ENCODE measurements at regions not wholly inside any gene's neighbourhood (a gene's known extent, or its start where the extent isn't known, plus 50 kb on each side); places are given as distances from the start of the nearest gene placed in this dataset.

DNA sequence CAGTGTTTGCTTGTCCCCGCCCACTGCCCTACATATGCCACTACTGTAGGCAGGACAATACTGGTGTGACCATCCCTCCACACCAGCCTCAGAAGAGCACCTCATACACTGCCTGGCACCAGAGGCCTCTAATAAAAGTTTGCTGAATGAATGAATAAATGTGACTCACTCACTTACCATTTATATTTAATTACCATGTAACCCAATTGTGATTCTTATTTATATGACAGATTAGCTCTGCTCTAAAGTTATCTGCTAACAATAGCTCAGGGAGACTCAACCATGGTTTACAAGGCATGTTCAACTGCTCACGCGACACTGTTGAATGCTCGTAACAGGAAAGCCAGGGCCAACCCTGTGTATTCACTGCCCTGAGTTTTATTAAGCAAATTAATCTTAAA lies 66.0 kb upstream of the DOCK9 start:
- H3K9ac ChIP-seq (ENCODE audit: low read length), result no peak overlapping the region
- peaks cover 0 to 4% of the 10 kb centered on the region in 2 experiments; a peak in 1 of 4 replicates for H3K4me1 ChIP-seq (ENCODE audit: control insufficient read depth in 1 of 2, insufficient read depth in 2 of 2, low read length in 2 of 2)
- H3K4me2 ChIP-seq (ENCODE audit: low read length), result no peak overlapping the region
- peaks cover 14% of the 10 kb centered on the region for H3K79me2 ChIP-seq (ENCODE audit: insufficient read depth, low read length)
- H4K20me1 ChIP-seq (ENCODE audit: insufficient read depth), result no peaks in the 10 kb centered on the region
- H3K27me3 ChIP-seq (ENCODE audit: insufficient read depth, low read length), result no peaks in the 10 kb centered on the region
- CTCF ChIA-PET, result no interaction called here
- H2AFZ ChIP-seq (ENCODE audit: low read depth, low read length, poor library complexity, severe bottlenecking), result no peak overlapping the region
- intact Hi-C loops (cut with micrococcal nuclease), result no loop called here
- RAD21 ChIA-PET (ENCODE audit: low non-redundant PET in 1 of 2, low total read pairs in 2 of 2, uncharacterized antibody in 2 of 2, unreplicated experiment in 2 of 2), result no interaction called here
- no peaks in the 10 kb centered on the region for H3K36me3 ChIP-seq (ENCODE audit: control insufficient read depth in 1 of 2, insufficient read depth in 2 of 2, low read length in 2 of 2)
- no peaks in the 10 kb centered on the region for H3K9me3 ChIP-seq (ENCODE audit: control insufficient read depth in 1 of 2, insufficient read depth in 1 of 2, low read depth in 1 of 2, low read length in 2 of 2)
- no peak overlapping the region for H3K4me3 ChIP-seq (replicated peaks in 1 of 2; ENCODE audit: low read depth in 1 of 2, low read length in 2 of 2)
- ATAC-seq (no peak; the same call in 1 of the 2 replicates), DNase-seq (ENCODE audit: low read depth, low spot score) (no peak)
- POLR2A ChIA-PET, result no interaction called here
- no TSS peak for BruUV-seq (replicated peaks)
- no peak overlapping the region for H3K27ac ChIP-seq (ENCODE audit: low read depth, low read length)
- TF ChIP-seq CBX3 (IDR thresholded peaks at IDR 0.05; ENCODE audit: low read depth) (no peak), SRF (IDR thresholded peaks at IDR 0.05; ENCODE audit: low read depth) (no peak), EZH2 (IDR thresholded peaks at IDR 0.05) (no peak), CEBPB (IDR thresholded peaks at IDR 0.05; ENCODE audit: low read depth) (no peak), EZH2phosphoT487 (IDR thresholded peaks at IDR 0.05; ENCODE audit: borderline replicate concordance) (no peak), EGR1 (IDR thresholded peaks at IDR 0.05; ENCODE audit: low read depth) (no peak), POLR2AphosphoS5 (IDR thresholded peaks at IDR 0.05; ENCODE audit: low read depth, low read length) (no peak), RAD21 (IDR thresholded peaks at IDR 0.05; ENCODE audit: low read depth) (no peak), YY1 (IDR thresholded peaks at IDR 0.05; ENCODE audit: extremely low read depth, insufficient replicate concordance, low read depth, low read length) (no peak), TCF7L2 (IDR thresholded peaks at IDR 0.05; ENCODE audit: borderline replicate concordance, extremely low read depth, insufficient read depth, insufficient read length) (no peak), SP1 (IDR thresholded peaks at IDR 0.05; ENCODE audit: low read depth) (no peak), FOSL1 (IDR thresholded peaks at IDR 0.05; ENCODE audit: low read depth) (no peak), SIN3A (IDR thresholded peaks at IDR 0.05; ENCODE audit: low read depth) (no peak), POLR2A (IDR thresholded peaks at IDR 0.05; ENCODE audit: borderline replicate concordance, extremely low read depth, insufficient read depth, insufficient read length) (no peak), ZNF274 (IDR thresholded peaks at IDR 0.05; ENCODE audit: low read depth, low read length) (no peak)
- TF ChIP-seq, protein P1, sequence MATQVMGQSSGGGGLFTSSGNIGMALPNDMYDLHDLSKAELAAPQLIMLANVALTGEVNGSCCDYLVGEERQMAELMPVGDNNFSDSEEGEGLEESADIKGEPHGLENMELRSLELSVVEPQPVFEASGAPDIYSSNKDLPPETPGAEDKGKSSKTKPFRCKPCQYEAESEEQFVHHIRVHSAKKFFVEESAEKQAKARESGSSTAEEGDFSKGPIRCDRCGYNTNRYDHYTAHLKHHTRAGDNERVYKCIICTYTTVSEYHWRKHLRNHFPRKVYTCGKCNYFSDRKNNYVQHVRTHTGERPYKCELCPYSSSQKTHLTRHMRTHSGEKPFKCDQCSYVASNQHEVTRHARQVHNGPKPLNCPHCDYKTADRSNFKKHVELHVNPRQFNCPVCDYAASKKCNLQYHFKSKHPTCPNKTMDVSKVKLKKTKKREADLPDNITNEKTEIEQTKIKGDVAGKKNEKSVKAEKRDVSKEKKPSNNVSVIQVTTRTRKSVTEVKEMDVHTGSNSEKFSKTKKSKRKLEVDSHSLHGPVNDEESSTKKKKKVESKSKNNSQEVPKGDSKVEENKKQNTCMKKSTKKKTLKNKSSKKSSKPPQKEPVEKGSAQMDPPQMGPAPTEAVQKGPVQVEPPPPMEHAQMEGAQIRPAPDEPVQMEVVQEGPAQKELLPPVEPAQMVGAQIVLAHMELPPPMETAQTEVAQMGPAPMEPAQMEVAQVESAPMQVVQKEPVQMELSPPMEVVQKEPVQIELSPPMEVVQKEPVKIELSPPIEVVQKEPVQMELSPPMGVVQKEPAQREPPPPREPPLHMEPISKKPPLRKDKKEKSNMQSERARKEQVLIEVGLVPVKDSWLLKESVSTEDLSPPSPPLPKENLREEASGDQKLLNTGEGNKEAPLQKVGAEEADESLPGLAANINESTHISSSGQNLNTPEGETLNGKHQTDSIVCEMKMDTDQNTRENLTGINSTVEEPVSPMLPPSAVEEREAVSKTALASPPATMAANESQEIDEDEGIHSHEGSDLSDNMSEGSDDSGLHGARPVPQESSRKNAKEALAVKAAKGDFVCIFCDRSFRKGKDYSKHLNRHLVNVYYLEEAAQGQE (IDR thresholded peaks at IDR 0.05; ENCODE audit: low read depth), result no peak
- TF ChIP-seq, protein P2, sequence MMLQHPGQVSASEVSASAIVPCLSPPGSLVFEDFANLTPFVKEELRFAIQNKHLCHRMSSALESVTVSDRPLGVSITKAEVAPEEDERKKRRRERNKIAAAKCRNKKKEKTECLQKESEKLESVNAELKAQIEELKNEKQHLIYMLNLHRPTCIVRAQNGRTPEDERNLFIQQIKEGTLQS (IDR thresholded peaks at IDR 0.05), result no peak
- TF ChIP-seq, protein P3, sequence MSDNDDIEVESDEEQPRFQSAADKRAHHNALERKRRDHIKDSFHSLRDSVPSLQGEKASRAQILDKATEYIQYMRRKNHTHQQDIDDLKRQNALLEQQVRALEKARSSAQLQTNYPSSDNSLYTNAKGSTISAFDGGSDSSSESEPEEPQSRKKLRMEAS (IDR thresholded peaks at IDR 0.05), result no peak
- TF ChIP-seq, protein P4, sequence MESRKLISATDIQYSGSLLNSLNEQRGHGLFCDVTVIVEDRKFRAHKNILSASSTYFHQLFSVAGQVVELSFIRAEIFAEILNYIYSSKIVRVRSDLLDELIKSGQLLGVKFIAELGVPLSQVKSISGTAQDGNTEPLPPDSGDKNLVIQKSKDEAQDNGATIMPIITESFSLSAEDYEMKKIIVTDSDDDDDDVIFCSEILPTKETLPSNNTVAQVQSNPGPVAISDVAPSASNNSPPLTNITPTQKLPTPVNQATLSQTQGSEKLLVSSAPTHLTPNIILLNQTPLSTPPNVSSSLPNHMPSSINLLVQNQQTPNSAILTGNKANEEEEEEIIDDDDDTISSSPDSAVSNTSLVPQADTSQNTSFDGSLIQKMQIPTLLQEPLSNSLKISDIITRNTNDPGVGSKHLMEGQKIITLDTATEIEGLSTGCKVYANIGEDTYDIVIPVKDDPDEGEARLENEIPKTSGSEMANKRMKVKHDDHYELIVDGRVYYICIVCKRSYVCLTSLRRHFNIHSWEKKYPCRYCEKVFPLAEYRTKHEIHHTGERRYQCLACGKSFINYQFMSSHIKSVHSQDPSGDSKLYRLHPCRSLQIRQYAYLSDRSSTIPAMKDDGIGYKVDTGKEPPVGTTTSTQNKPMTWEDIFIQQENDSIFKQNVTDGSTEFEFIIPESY (IDR thresholded peaks at IDR 0.05; ENCODE audit: extremely low read depth, insufficient replicate concordance, low read length), result no peak
- TF ChIP-seq, protein P5, sequence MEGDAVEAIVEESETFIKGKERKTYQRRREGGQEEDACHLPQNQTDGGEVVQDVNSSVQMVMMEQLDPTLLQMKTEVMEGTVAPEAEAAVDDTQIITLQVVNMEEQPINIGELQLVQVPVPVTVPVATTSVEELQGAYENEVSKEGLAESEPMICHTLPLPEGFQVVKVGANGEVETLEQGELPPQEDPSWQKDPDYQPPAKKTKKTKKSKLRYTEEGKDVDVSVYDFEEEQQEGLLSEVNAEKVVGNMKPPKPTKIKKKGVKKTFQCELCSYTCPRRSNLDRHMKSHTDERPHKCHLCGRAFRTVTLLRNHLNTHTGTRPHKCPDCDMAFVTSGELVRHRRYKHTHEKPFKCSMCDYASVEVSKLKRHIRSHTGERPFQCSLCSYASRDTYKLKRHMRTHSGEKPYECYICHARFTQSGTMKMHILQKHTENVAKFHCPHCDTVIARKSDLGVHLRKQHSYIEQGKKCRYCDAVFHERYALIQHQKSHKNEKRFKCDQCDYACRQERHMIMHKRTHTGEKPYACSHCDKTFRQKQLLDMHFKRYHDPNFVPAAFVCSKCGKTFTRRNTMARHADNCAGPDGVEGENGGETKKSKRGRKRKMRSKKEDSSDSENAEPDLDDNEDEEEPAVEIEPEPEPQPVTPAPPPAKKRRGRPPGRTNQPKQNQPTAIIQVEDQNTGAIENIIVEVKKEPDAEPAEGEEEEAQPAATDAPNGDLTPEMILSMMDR (IDR thresholded peaks at IDR 0.05 in 2 of 3, conservative IDR thresholded peaks at IDR 0.05 in 1 of 3; ENCODE audit: borderline replicate concordance in 1 of 3, insufficient read depth in 1 of 3, low read depth in 2 of 3, low read length in 2 of 3), result no peak
- no peaks in the 10 kb centered on the region for H3K9me2 ChIP-seq (ENCODE audit: insufficient read depth)

Data from HCT116 (cell line).